Fibroblast of peridontal ligament (primary cell): ENCODE measurements at regions not wholly inside any gene's neighbourhood (a gene's known extent, or its start where the extent isn't known, plus 50 kb on each side); places are given as distances from the start of the nearest gene placed in this dataset.
A peak's percentile ranks its signal among the peaks of the same experiment; 100 is the strongest.

Source experiments
- DNase-seq: peaks from one replicate; pipeline ENCODE4 v3.0.0-alpha.2; 2010; ENCODE audit errors: extremely low read depth

DNA sequence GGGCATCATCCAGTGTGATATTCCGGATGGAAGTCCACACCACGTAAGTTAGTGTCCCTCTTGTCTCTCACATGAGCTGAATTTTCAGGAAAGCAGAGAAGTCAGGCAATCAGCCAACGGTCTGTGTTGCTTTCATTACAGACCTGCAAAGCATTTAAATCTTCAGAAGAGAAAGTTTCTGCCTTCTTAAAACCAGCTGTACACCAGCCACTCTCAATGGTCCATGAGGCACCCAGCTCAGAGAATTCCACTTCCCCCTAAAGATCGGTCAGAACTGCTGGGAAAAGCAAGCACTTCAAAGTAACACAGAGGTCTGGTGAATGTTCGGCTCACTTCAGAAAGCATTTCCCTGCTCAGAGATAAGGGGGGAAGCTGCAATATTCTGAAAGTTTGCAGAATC lies 903.7 kb downstream of the EPHA3 start:
- DNase-seq: peak; percentile 28

DNA sequence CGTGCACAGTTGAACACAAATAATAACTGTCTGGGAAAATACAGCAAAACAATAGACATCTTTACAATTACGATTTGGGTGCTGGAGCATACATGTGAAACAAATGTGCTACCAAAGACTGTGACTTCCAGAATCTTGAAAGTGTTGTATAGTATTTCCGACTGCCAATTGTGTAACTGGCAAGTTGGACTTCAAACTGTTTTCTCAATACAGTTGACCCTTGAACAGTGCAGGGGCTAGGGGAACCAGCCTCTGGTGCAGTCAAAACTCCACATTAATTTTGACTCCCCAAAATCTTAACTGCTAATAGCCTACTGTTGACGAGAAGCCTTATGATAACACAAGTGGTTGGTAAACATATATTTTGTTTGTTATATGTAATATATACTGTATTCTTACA lies 904.2 kb downstream of the EPHA3 start:
- no peak for DNase-seq

DNA sequence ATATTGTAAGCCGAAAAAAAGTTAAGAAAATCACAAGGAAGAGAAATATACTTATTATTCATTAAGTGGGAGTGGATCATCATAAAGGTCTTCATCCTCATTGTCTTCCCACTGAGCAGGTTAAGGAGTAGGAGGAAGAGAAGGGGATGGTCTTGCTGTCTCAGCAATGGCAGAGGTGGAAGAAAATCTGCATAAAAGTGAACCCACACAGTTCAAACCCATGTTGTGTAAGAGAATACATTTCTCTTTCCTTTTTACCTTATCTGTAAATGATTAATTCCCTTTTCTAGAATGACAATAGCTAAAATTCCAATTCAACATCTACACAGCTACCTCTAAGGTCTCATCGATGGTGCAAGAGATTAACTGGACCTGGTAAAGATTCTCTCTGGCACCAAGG lies 904.6 kb downstream of the EPHA3 start:
- DNase-seq: no peak

- DNase-seq: peak; percentile 99
These were observed 908.4 kb downstream of the EPHA3 start for GRCh38 chr3:90015688-90016356.

DNA sequence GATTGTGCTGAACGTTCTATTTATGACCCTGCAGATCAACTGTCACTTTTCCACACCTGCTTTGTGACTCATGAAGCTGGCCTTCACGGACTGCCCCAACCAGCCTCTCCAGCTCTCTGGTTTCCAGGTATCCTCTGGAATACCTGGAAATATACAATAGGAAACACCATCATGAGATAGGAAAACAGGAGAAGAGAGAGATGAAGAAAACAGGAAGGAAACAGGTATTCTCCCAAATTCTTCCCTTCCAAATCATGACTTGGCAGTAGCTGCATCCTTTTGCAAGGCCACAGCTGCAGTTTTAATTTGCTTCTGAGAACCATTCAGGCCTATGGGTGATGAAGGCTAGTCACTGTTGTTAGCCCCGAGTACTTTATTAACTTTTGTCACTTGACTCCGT lies 909.1 kb downstream of the EPHA3 start:
- DNase-seq: no peak

DNA sequence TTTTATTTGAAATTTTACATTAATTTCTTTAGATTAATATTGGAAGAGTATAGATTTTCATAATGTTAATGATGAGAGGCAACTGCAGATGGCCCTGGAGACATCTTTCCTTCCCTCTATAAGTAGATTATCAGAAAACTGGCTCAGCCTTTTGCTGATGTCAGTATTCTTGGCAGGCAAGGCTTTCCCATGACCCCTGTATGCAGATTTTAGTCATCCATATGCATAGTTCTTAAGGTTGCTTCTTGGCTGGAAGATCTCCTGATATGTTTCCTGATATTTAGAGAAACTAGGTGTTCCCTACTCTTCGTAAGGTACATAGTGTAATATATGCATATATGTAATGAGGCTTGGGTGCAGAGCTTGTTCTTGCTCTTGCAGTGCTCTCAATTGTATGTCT lies 911.4 kb downstream of the EPHA3 start:
- peak; percentile 31 for DNase-seq

- no peak for DNase-seq
These were observed 917.6 kb downstream of the EPHA3 start for GRCh38 chr3:90025019-90025418.

- DNase-seq: no peak
These were observed 919.0 kb downstream of the EPHA3 start for GRCh38 chr3:90026406-90026805.

DNA sequence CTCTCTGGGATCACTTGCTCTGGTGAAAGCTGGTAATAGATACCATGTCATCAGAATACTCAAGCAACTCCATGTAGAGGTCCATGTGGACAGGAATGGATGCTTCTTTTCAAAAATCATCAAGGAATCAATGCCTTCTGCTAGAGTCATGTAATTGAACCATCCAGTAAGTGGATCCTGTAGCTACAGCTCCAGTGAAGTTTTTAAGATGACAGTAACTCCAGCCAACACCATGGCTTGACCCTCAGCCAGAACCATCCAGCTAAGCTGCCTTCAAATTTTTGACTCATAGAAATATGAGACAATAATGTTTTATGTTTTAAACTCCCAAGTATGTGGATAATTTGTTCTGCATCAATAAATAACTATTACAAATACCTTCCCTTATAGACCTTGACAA lies 923.7 kb downstream of the EPHA3 start:
- DNase-seq: peak; percentile 66

DNA sequence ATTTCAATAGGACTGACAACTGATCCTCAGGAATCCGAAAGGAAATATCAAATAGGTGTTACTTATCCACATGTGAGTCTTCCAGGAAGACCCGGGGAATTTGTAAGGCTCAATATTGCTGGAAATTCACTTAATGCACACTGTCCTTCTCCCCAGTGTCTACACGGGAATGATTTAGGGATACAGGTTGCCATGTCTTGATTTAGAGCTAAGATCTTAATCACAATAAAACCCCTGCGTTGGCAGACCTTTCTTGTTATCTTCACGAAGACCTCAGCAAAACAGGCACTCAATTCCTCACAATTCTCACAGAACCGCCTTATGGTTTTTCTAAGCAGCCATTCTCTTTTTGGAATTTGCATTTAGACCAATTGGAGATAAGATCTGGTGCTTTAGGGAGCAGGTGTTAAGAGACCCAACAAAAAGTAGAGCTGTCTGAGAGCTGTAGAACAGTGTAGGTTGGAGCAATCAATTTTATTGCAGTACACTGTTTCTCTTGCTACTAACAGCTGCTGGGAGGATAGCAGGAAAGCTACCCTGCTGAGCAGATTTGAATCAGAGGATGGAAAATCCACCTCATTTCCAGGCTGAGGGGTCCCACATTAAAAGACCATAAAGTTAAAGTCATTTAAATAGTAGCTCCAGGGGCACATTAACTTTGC lies 925.7 kb downstream of the EPHA3 start:
- DNase-seq: no peak

GRCh38 chr3:90034038-90034437 lies 926.6 kb downstream of the EPHA3 start:
- DNase-seq: no peak

- DNase-seq: no peak
These were observed 928.2 kb downstream of the EPHA3 start for GRCh38 chr3:90035643-90036042.

DNA sequence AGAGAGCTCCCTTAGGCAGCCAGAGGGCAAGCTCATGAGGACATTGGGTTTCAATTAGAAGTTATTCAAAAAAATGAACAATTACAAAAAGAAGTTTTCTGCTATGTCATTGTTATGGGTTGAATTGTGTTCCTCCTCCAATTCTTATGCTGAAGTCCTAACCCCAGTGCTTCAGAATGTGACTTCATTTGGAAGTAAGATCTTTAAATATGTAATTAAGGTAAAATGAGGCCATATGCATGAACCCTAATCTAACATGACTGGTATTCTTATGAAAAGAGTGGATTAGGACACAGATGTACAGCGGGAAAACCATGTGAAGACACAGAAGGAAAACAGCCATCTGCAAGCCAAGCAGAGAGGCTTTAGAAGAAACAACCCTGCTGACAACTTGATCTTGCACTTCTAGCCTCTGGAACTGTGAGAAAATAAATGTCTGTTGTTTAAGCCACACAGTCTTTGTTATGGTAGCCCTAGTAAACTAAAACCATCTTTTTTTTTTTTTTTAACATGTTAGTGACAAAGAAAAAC lies 929.6 kb downstream of the EPHA3 start:
- DNase-seq: no peak

- DNase-seq: no peak
These were observed 932.6 kb downstream of the EPHA3 start for GRCh38 chr3:90039994-90040393.

DNA sequence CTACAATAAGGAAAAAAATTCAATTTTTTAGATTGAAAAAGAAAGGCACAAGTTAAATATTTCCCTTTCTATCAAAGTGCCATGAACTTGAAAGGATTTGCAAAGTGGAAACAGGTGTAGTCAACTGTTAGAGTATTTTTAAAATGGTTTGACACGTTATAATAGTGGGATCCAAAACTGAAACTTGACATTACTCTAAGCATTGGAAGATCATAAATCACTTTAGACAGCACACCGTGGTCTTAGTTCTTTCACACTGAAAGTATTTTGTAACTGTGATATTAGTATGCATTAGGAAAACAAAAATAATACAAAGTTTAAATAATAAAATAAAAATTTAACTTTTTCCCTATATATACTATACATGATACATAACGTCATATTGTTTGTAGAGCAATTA lies 933.1 kb downstream of the EPHA3 start:
- no peak for DNase-seq

GRCh38 chr3:90041995-90042394 lies 934.6 kb downstream of the EPHA3 start:
- DNase-seq: no peak

DNA sequence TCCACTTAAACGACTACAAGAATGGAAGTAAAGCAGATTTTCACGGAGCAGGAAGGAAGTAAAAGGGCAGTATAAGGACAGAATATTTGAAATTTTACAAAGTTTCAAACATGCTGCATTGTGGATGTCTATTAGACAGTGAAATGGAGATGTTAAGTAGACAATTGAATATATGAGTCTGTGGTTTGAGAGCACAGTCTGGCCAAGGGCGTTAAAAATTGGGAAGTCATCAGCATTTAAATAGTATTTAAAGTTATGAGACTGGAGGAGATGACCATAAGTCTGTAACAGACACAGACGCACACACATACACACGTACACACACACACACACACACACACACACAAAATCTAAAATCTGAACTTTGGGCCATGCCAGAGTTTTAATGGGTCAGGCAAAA lies 935.9 kb downstream of the EPHA3 start:
- DNase-seq: no peak

- DNase-seq: no peak
These were observed 936.8 kb downstream of the EPHA3 start for GRCh38 chr3:90044084-90044816.

- no peak for DNase-seq
These were observed 945.1 kb downstream of the EPHA3 start for GRCh38 chr3:90052425-90052950.

- peak; percentile 19 for DNase-seq
These were observed 946.9 kb downstream of the EPHA3 start for GRCh38 chr3:90054311-90054710.

DNA sequence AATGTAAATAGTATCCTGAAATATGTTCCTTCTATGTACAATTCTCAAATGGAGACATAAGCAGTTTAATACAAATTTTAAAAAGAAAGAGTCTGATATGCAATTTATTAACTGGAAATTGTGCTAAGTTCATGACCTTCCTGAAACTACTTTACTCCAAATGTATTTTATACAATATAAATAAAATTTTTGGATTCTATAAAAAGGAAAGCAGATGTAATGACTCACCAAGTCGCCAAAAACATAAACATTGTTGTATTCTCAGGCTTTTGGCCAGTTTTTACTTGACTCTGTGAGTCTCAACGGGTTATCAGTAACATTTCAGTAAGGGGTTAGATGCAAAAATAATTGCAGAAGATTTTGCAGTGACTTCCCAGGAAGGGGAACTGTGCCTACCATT lies 948.2 kb downstream of the EPHA3 start:
- peak; percentile 66 for DNase-seq

- DNase-seq: no peak
These were observed 949.0 kb downstream of the EPHA3 start for GRCh38 chr3:90056281-90057032.
